ENCODE measurements at regions not wholly inside any gene's neighbourhood (a gene's known extent, or its start where the extent isn't known, plus 50 kb on each side); places are given as distances from the start of the nearest gene placed in this dataset.

- Mint-ChIP-seq H3K4me3 (no peak overlapping the region), H3K36me3 (no peaks in the 10 kb centered on the region), H3K4me1 (no peaks in the 10 kb centered on the region), H3K9me3 (peaks cover 8% of the 10 kb centered on the region), H3K27ac (no peak overlapping the region)
- no peak for DNase-seq (ENCODE audit: low spot score in 2 of 2)
- no peak for ATAC-seq
Measured at GRCh38 chr3:116873142-116873541, 163.6 kb downstream of the TUSC7 start.

- H3K4me3 Mint-ChIP-seq: no peak overlapping the region
- peaks cover 5% of the 10 kb centered on the region for H3K9me3 Mint-ChIP-seq
- H3K4me1 Mint-ChIP-seq: no peaks in the 10 kb centered on the region
- H3K36me3 Mint-ChIP-seq: no peaks in the 10 kb centered on the region
- no peak for DNase-seq (ENCODE audit: low spot score in 2 of 2)
- H3K27ac Mint-ChIP-seq: no peak overlapping the region
- no peak for ATAC-seq
Measured at GRCh38 chr3:116877968-116878367, 168.4 kb downstream of the TUSC7 start.

- no peak for DNase-seq (ENCODE audit: low spot score in 2 of 2)
- no peak for ATAC-seq
- Mint-ChIP-seq H3K4me1 (no peaks in the 10 kb centered on the region), H3K4me3 (no peak overlapping the region), H3K27ac (no peak overlapping the region), H3K9me3 (peaks cover 9% of the 10 kb centered on the region), H3K36me3 (no peaks in the 10 kb centered on the region)
Measured at GRCh38 chr3:116886202-116886893, 176.8 kb downstream of the TUSC7 start.

GRCh38 chr3:116896116-116896515, 186.5 kb downstream of the TUSC7 start:
- H3K27ac Mint-ChIP-seq: no peak overlapping the region
- no peaks in the 10 kb centered on the region for H3K36me3 Mint-ChIP-seq
- H3K4me3 Mint-ChIP-seq: no peak overlapping the region
- H3K9me3 Mint-ChIP-seq: peaks cover 3% of the 10 kb centered on the region
- H3K4me1 Mint-ChIP-seq: no peaks in the 10 kb centered on the region
- ATAC-seq (no peak), DNase-seq (ENCODE audit: low spot score in 2 of 2) (no peak)

GRCh38 chr3:116897382-116897781, 187.8 kb downstream of the TUSC7 start:
- Mint-ChIP-seq H3K36me3 (no peaks in the 10 kb centered on the region), H3K27ac (no peak overlapping the region), H3K9me3 (peaks cover 3% of the 10 kb centered on the region), H3K4me1 (no peaks in the 10 kb centered on the region), H3K4me3 (no peak overlapping the region)
- ATAC-seq: no peak
- DNase-seq (ENCODE audit: low spot score in 2 of 2): no peak

GRCh38 chr3:116899253-116899652, 189.7 kb downstream of the TUSC7 start:
- no peaks in the 10 kb centered on the region for H3K4me1 Mint-ChIP-seq
- DNase-seq (ENCODE audit: low spot score in 2 of 2) (no peak), ATAC-seq (no peak)
- no peak overlapping the region for H3K4me3 Mint-ChIP-seq
- no peak overlapping the region for H3K27ac Mint-ChIP-seq
- H3K36me3 Mint-ChIP-seq: no peaks in the 10 kb centered on the region
- peaks cover 6% of the 10 kb centered on the region for H3K9me3 Mint-ChIP-seq

GRCh38 chr3:116905334-116905733, 195.8 kb downstream of the TUSC7 start:
- Mint-ChIP-seq H3K27ac (no peak overlapping the region), H3K9me3 (peaks cover 12% of the 10 kb centered on the region), H3K36me3 (no peaks in the 10 kb centered on the region), H3K4me3 (no peak overlapping the region), H3K4me1 (no peaks in the 10 kb centered on the region)
- DNase-seq (ENCODE audit: low spot score in 2 of 2) (no peak), ATAC-seq (no peak)

- DNase-seq (ENCODE audit: low spot score in 2 of 2) (no peak), ATAC-seq (no peak)
- Mint-ChIP-seq H3K4me1 (no peaks in the 10 kb centered on the region), H3K36me3 (no peaks in the 10 kb centered on the region), H3K9me3 (peaks cover 12% of the 10 kb centered on the region), H3K27ac (no peak overlapping the region), H3K4me3 (no peak overlapping the region)
Measured at GRCh38 chr3:116905794-116906193, 196.2 kb downstream of the TUSC7 start.

GRCh38 chr3:116912116-116912515, 202.5 kb downstream of the TUSC7 start:
- Mint-ChIP-seq H3K27ac (no peak overlapping the region), H3K36me3 (no peaks in the 10 kb centered on the region), H3K9me3 (peaks cover 29% of the 10 kb centered on the region), H3K4me1 (no peaks in the 10 kb centered on the region), H3K4me3 (no peak overlapping the region)
- ATAC-seq (no peak), DNase-seq (ENCODE audit: low spot score in 2 of 2) (no peak)

GRCh38 chr3:116914004-116914403, 204.4 kb downstream of the TUSC7 start:
- DNase-seq (ENCODE audit: low spot score in 2 of 2) (no peak), ATAC-seq (no peak)
- H3K27ac Mint-ChIP-seq: no peak overlapping the region
- no peak overlapping the region for H3K4me3 Mint-ChIP-seq
- no peaks in the 10 kb centered on the region for H3K4me1 Mint-ChIP-seq
- H3K36me3 Mint-ChIP-seq: no peaks in the 10 kb centered on the region
- H3K9me3 Mint-ChIP-seq: peaks cover 27% of the 10 kb centered on the region

GRCh38 chr3:116916836-116917235, 207.3 kb downstream of the TUSC7 start:
- Mint-ChIP-seq H3K36me3 (no peaks in the 10 kb centered on the region), H3K4me1 (no peaks in the 10 kb centered on the region), H3K9me3 (peaks cover 26% of the 10 kb centered on the region), H3K4me3 (no peak overlapping the region), H3K27ac (no peak overlapping the region)
- DNase-seq (ENCODE audit: low spot score in 2 of 2) (no peak), ATAC-seq (no peak)

GRCh38 chr3:116920826-116921610, 211.4 kb downstream of the TUSC7 start:
- no peak overlapping the region for H3K27ac Mint-ChIP-seq
- H3K36me3 Mint-ChIP-seq: no peaks in the 10 kb centered on the region
- ATAC-seq: no peak
- no peak overlapping the region for H3K4me3 Mint-ChIP-seq
- DNase-seq (ENCODE audit: low spot score in 2 of 2): no peak
- H3K9me3 Mint-ChIP-seq: peaks cover 25% of the 10 kb centered on the region
- no peaks in the 10 kb centered on the region for H3K4me1 Mint-ChIP-seq

- DNase-seq (ENCODE audit: low spot score in 2 of 2) (no peak), ATAC-seq (no peak)
- H3K4me3 Mint-ChIP-seq: no peak overlapping the region
- H3K27ac Mint-ChIP-seq: no peak overlapping the region
- no peaks in the 10 kb centered on the region for H3K36me3 Mint-ChIP-seq
- H3K9me3 Mint-ChIP-seq: peaks cover 18% of the 10 kb centered on the region
- no peaks in the 10 kb centered on the region for H3K4me1 Mint-ChIP-seq
Measured at GRCh38 chr3:116927918-116928317, 218.3 kb downstream of the TUSC7 start.

GRCh38 chr3:116929505-116930222, 220.1 kb downstream of the TUSC7 start:
- H3K4me1 Mint-ChIP-seq: no peaks in the 10 kb centered on the region
- ATAC-seq (no peak), DNase-seq (ENCODE audit: low spot score in 2 of 2) (no peak)
- H3K4me3 Mint-ChIP-seq: no peak overlapping the region
- H3K27ac Mint-ChIP-seq: no peak overlapping the region
- no peaks in the 10 kb centered on the region for H3K36me3 Mint-ChIP-seq
- peaks cover 17% of the 10 kb centered on the region for H3K9me3 Mint-ChIP-seq

- ATAC-seq: no peak
- no peak overlapping the region for H3K4me3 Mint-ChIP-seq
- H3K27ac Mint-ChIP-seq: no peak overlapping the region
- no peaks in the 10 kb centered on the region for H3K36me3 Mint-ChIP-seq
- no peaks in the 10 kb centered on the region for H3K4me1 Mint-ChIP-seq
- no peak for DNase-seq (ENCODE audit: low spot score in 2 of 2)
- peaks cover 12% of the 10 kb centered on the region for H3K9me3 Mint-ChIP-seq
Measured at GRCh38 chr3:116930786-116931185, 221.2 kb downstream of the TUSC7 start.

- Mint-ChIP-seq H3K27ac (no peak overlapping the region), H3K4me1 (no peaks in the 10 kb centered on the region), H3K36me3 (no peaks in the 10 kb centered on the region), H3K9me3 (peaks cover 19% of the 10 kb centered on the region), H3K4me3 (no peak overlapping the region)
- DNase-seq (ENCODE audit: low spot score in 2 of 2) (no peak), ATAC-seq (no peak)
Measured at GRCh38 chr3:116939091-116939490, 229.5 kb downstream of the TUSC7 start.

Data from stimulated activated effector memory CD8-positive, alpha-beta T cell treated with anti-CD3 and anti-CD28 coated beads, Interleukin-12 subunit alpha, Interleukin-12 subunit beta, amount 100 ng/mL, for 72 hours (primary cell).